Heart left ventricle (tissue), 16 donors: ENCODE measurements at regions not wholly inside any gene's neighbourhood (a gene's known extent, or its start where the extent isn't known, plus 50 kb on each side); places are given as distances from the start of the nearest gene placed in this dataset.
A peak's percentile ranks its signal among the peaks of the same experiment; 100 is the strongest.

Experiments used
- ATAC-seq, 4 donors: fragments of 200-7000 bp; cut with Tn5 transposase; one replicate each; pipeline ENCODE4 v1.9.1; 2020 to 2022; ENCODE audit warnings: moderate library complexity in 4 of 4, mild to moderate bottlenecking in 3 of 4, moderate number of reproducible peaks in 1 of 4
- DNase-seq, 5 donors: peaks; one replicate each; pipeline ENCODE4 v3.0.0-alpha.2; 2020
- H3K27ac ChIP-seq, 12 donors: fragments of 200-600 bp; sonication (generic) in 4 of 12; one replicate each; pipeline versions ENCODE4 v1.5.0 to v1.8.0; 2016 to 2022; ENCODE audit warnings: mild to moderate bottlenecking in 2 of 12
- H3K27me3 ChIP-seq, 9 donors: fragments of 200-600 bp; sonication (generic) in 2 of 9; one replicate each; pipeline versions ENCODE4 v1.5.1 to v1.8.0; 2016 to 2022; ENCODE audit warnings: mild to moderate bottlenecking in 3 of 9
- H3K36me3 ChIP-seq, 9 donors: fragments of 200-600 bp; sonication (generic) in 2 of 9; one replicate each; pipeline versions ENCODE4 v1.5.0 to v1.8.0; 2018 to 2022; ENCODE audit warnings: mild to moderate bottlenecking in 2 of 9
- H3K4me1 ChIP-seq, 12 donors: fragments of 200-600 bp; sonication (generic) in 4 of 12; one replicate each; pipeline versions ENCODE4 v1.5.0 to v1.8.0; 2016 to 2022; ENCODE audit warnings: mild to moderate bottlenecking in 3 of 12
- H3K4me3 ChIP-seq, 12 donors: fragments of 200-600 bp; sonication (generic) in 4 of 12; one replicate each; pipeline versions ENCODE4 v1.5.0 to v1.8.0; 2017 to 2022; ENCODE audit warnings: mild to moderate bottlenecking in 9 of 12, moderate library complexity in 4 of 12
- H3K9me3 ChIP-seq, 12 donors: fragments of 200-600 bp; sonication (generic) in 4 of 12; one replicate each; pipeline versions ENCODE4 v1.5.0 to v1.8.0; 2016 to 2022; ENCODE audit warnings: mild to moderate bottlenecking in 1 of 12
- CTCF ChIP-seq, 12 donors: fragments of 200-600 bp; sonication (generic) in 4 of 12; IDR thresholded peaks; one replicate each; pipeline versions ENCODE4 v1.5.0 to v1.8.0; 2018 to 2022; ENCODE audit warnings: antibody characterized with exemption in 12 of 12, mild to moderate bottlenecking in 5 of 12
- POLR2A ChIP-seq, 2 donors: fragments of 450-650 bp; IDR thresholded peaks; one replicate each; pipeline ENCODE4 v1.6.1; 2017; ENCODE audit warnings: antibody characterized with exemption in 2 of 2, mild to moderate bottlenecking in 2 of 2, moderate library complexity in 2 of 2
- WGBS, 4 donors: extraction: QIAGEN DNeasy Blood & Tissue Kit in 2 of 4; methylation state at CpG; one replicate each; pipeline versions ENCODE4 v1.1.5 to v1.1.7; 2013 to 2018; 5-methylcytosine and 5-hydroxymethylcytosine counted together
- intact Hi-C, 10 donors: fragments of 100-400 bp; cut with DNase I; formaldehyde crosslinking; loops; one replicate each; pipeline versions ENCODE4 v1.11.1 to v1.14.2; 2022
- donor health status: ischemic (EF 13 %, LVEDD 7.1; RV severe dilation, severe dysfunction).
- donor health status: healthy with polysubstance abuse.
- donor health status: DM: no; HTN: yes; CAD: no.
- donor health status: DM: no; HTN: no; CAD: no.
- donor health status: ischemic (EF 25% LVEDD 6.9; RV normal size, moderate dysfunction).
- donor health status: ischemic (EF 25% LVEDD 5.7; RV mildly dilated, moderate dysfunction).
- donor health status: healthy.
- donor health status: DM: yes; HTN: yes; CAD: no.
- donor health status: ischemic (EF 35%, LVEDD 5.7; RV mildly dilated, moderate dysfunction).
- donor health status: nonischemic (EF 11% LVEDD 7.7; RV severe dilation, severe dysfunction).
- donor health status: DM: yes; HTN: yes; CAD: no.
- donor health status: PGD.
- donor health status: ischemic (EF 29% LVEDD 5.4; RV normal size, mild dysfunction).
- donor health status: nonischemic (EF 23%, LVEDD 6.1; RV moderate dilation, normal function).

- H3K36me3 ChIP-seq = no peaks in the 10 kb centered on the region
- intact Hi-C loops = no loop called here
- no peak overlapping the region for H3K4me3 ChIP-seq
- peaks cover 0 to 4% (median 0%) of the 10 kb centered on the region in 12 donors for H3K4me1 ChIP-seq
- H3K9me3 ChIP-seq = no peaks in the 10 kb centered on the region
- TF ChIP-seq CTCF (IDR thresholded peaks at IDR 0.05) (no peak), POLR2A (IDR thresholded peaks at IDR 0.05) (no peak)
- H3K27ac ChIP-seq = no peak overlapping the region
- 86 to 93% (median 89%) methylated on average over 9 of the region's 9 CpGs for WGBS, 4 donors
- no peak for DNase-seq
- ATAC-seq = no peak
- peaks cover 0 to 3% (median 0%) of the 10 kb centered on the region in 9 donors for H3K27me3 ChIP-seq
Observed at GRCh38 chr18:75868031-75868430, 440.5 kb upstream of the SMIM21 start.

- intact Hi-C loops = no loop called here
- Histone ChIP-seq H3K27ac (no peak overlapping the region), H3K27me3 (peaks cover 0 to 3% (median 0%) of the 10 kb centered on the region in 9 donors), H3K9me3 (no peaks in the 10 kb centered on the region), H3K4me1 (peaks cover 0 to 4% (median 0%) of the 10 kb centered on the region in 12 donors), H3K4me3 (no peak overlapping the region), H3K36me3 (no peaks in the 10 kb centered on the region)
- TF ChIP-seq POLR2A (IDR thresholded peaks at IDR 0.05) = no peak
- TF ChIP-seq CTCF (IDR thresholded peaks at IDR 0.05) = no peak
- DNase-seq (no peak), ATAC-seq (no peak)
- WGBS, 4 donors = 76 to 94% (median 90%) methylated on average over 4 to 6 of the region's 6 CpGs
Observed at GRCh38 chr18:75865639-75866038, 438.1 kb upstream of the SMIM21 start.

GRCh38 chr18:75864816-75865215 lies 437.3 kb upstream of the SMIM21 start:
- Histone ChIP-seq H3K4me3 (no peak overlapping the region), H3K4me1 (peaks cover 0 to 4% (median 0%) of the 10 kb centered on the region in 12 donors), H3K27me3 (peaks cover 0 to 3% (median 0%) of the 10 kb centered on the region in 9 donors), H3K9me3 (no peaks in the 10 kb centered on the region), H3K27ac (no peak overlapping the region), H3K36me3 (no peaks in the 10 kb centered on the region)
- ATAC-seq (peak in 1 of 4 donors; percentile 22), DNase-seq (no peak)
- intact Hi-C loops = no loop called here
- 70 to 88% (median 84%) methylated on average over 1 of the region's 1 CpG for WGBS, 4 donors
- TF ChIP-seq POLR2A (IDR thresholded peaks at IDR 0.05) (no peak), CTCF (IDR thresholded peaks at IDR 0.05) (no peak)

- H3K9me3 ChIP-seq = no peaks in the 10 kb centered on the region
- no peak overlapping the region for H3K27ac ChIP-seq
- WGBS, 4 donors = 61 to 90% (median 78%) methylated on average over 5 of the region's 5 CpGs
- H3K4me1 ChIP-seq = peaks cover 0 to under 1% (median 0%) of the 10 kb centered on the region in 12 donors
- no peaks in the 10 kb centered on the region for H3K36me3 ChIP-seq
- ATAC-seq = no peak
- intact Hi-C loops = no loop called here
- DNase-seq = no peak
- peaks cover 0 to 3% (median 0%) of the 10 kb centered on the region in 9 donors for H3K27me3 ChIP-seq
- TF ChIP-seq POLR2A (IDR thresholded peaks at IDR 0.05) = no peak
- no peak for TF ChIP-seq CTCF (IDR thresholded peaks at IDR 0.05)
- no peak overlapping the region for H3K4me3 ChIP-seq
Observed at GRCh38 chr18:75863696-75864095, 436.2 kb upstream of the SMIM21 start.
